A673 (cell line): ENCODE measurements at regions not wholly inside any gene's neighbourhood (a gene's known extent, or its start where the extent isn't known, plus 50 kb on each side); places are given as distances from the start of the nearest gene placed in this dataset.
A peak's percentile ranks its signal among the peaks of the same experiment; 100 is the strongest.
"Not testable (repeated sequence)": the region's sequence is repeated elsewhere in the genome, so short reads cannot be mapped to it uniquely, and the experiment has no call there.

Source experiments
- BruUV-seq: library from RNA; stranded (reverse); fragments of 400-500 nt; replicated peaks from 2 replicates; lab custom pipeline; 2021; lab: Mats Ljungman, UMichigan
- CTCF ChIA-PET: fragments of 300-600 bp; sonication (Branson Sonifier 250); formaldehyde crosslinking; loops from one replicate; lab custom pipeline; 2022; ENCODE audit warnings: antibody characterized with exemption; lab: Charles Lee
- POLR2A ChIA-PET: fragments of 300-600 bp; sonication (Branson Sonifier 250); formaldehyde crosslinking; loops from one replicate; lab custom pipeline; 2022; ENCODE audit warnings: antibody characterized with exemption; ENCODE audit not compliant: low non-redundant PET; lab: Charles Lee
- DNase-seq: peaks from one replicate; pipeline ENCODE4 v3.0.0-alpha.2; 2015; ENCODE audit warnings: low spot score
- H3K27ac ChIP-seq: fragments of 200-600 bp; sonication (generic); 2 replicates; pipeline ENCODE4 v1.5.1; 2016; ENCODE audit warnings: mixed run types, low read depth, mild to moderate bottlenecking, mixed read lengths, antibody characterized with exemption, low read length; ENCODE audit not compliant: poor library complexity, severe bottlenecking
- H3K27me3 ChIP-seq: fragments of 200-600 bp; sonication (generic); replicated peaks from 2 replicates; pipeline ENCODE4 v1.6.1; 2017; ENCODE audit warnings: mixed run types, low read depth, mild to moderate bottlenecking, mixed read lengths, antibody characterized with exemption, low read length; ENCODE audit not compliant: insufficient read depth, poor library complexity
- H3K36me3 ChIP-seq: fragments of 200-600 bp; sonication (generic); 2 replicates; pipeline ENCODE4 v1.6.1; 2016; ENCODE audit warnings: mixed run types, mild to moderate bottlenecking, mixed read lengths, antibody characterized with exemption, low read length; ENCODE audit not compliant: insufficient read depth, poor library complexity, severe bottlenecking
- H3K4me1 ChIP-seq: fragments of 200-600 bp; sonication (generic); 2 replicates; pipeline ENCODE4 v1.6.1; 2017; ENCODE audit warnings: mixed run types, mild to moderate bottlenecking, mixed read lengths, antibody characterized with exemption, low read length; ENCODE audit not compliant: insufficient read depth, poor library complexity, severe bottlenecking
- H3K4me3 ChIP-seq: fragments of 200-600 bp; sonication (generic); 2 replicates; pipeline ENCODE4 v1.5.1; 2016; ENCODE audit warnings: low read depth, mixed run types, mild to moderate bottlenecking, mixed read lengths, low read length; ENCODE audit not compliant: poor library complexity, severe bottlenecking
- H3K9me3 ChIP-seq: fragments of 200-600 bp; sonication (generic); 2 replicates; pipeline ENCODE4 v1.6.1; 2016; ENCODE audit warnings: mixed run types, low read depth, mild to moderate bottlenecking, mixed read lengths, antibody characterized with exemption, low read length; ENCODE audit not compliant: poor library complexity, severe bottlenecking
- CTCF ChIP-seq: fragments of 300-800, 200-600 bp; sonication (generic); conservative IDR thresholded peaks from 2 replicates; pipeline ENCODE4 v1.5.1; 2017; ENCODE audit warnings: low read depth, mild to moderate bottlenecking, antibody characterized with exemption, low read length, moderate library complexity, mixed read lengths
- EZH2 ChIP-seq: fragments of 200-600 bp; sonication (generic); IDR thresholded peaks from 2 replicates; pipeline ENCODE4 v1.6.1; 2017; ENCODE audit warnings: borderline replicate concordance, low read depth, mild to moderate bottlenecking, mixed read lengths, antibody characterized with exemption, low read length; ENCODE audit not compliant: poor library complexity, severe bottlenecking
- intact Hi-C: fragments of 100-400 bp; cut with micrococcal nuclease; formaldehyde crosslinking; loops from one replicate; pipeline ENCODE4 v1.10.0; 2022; ENCODE audit not compliant: unreplicated experiment

DNA sequence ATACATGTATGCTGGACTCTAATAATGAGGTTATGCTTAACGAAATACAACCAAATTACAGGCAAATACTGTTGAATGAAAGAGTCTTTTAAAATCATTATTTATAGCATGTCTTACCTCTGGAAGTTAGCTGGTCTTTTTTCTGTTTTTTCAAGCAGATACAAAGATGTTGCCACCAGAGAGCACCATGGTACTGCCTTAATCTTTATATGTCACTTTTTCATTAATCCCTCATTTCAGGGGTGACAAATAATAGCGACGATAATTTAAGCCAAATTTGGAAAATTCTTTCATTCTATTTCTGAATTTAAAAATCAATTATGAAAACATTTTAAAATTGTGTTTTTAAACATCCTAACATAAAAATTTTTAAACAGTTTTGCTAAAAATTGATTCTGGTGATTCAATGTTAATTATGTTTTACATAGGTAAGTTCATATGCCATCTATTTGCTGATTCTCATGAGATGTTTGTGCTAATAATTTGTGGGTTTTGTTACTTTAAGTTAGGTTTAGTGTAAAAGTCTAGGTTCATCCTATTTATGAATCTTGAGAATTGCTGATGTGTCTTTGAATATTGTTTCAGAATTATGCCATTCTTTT lies 379.3 kb upstream of the SGCG start:
- BruUV-seq = no TSS peak
- intact Hi-C loops = loop anchor here (1.0 to 5.0 kb wide), 4 partner anchors 219 to 517 kb away; no protein-coding TSS in a partner anchor
- TF ChIP-seq CTCF (peak; percentile 62), EZH2 (no peak)
- H3K27me3 ChIP-seq = no peaks in the 10 kb centered on the region
- POLR2A ChIA-PET = no interaction called here
- CTCF ChIA-PET = interaction anchor here (0.6 to 1.5 kb wide), 15 partner anchors 26 to 1474 kb away, joined by 3 to 13 read pairs (median 5); no protein-coding TSS in a partner anchor
- H3K9me3 ChIP-seq = no peaks in the 10 kb centered on the region
- no peak overlapping the region for H3K4me3 ChIP-seq
- H3K27ac ChIP-seq = no peak overlapping the region
- H3K36me3 ChIP-seq = no peaks in the 10 kb centered on the region
- no peaks in the 10 kb centered on the region for H3K4me1 ChIP-seq
- DNase-seq = peak; percentile 33

GRCh38 chr13:22812793-22813192 lies 368.0 kb upstream of the SGCG start:
- TF ChIP-seq CTCF (no peak), EZH2 (no peak)
- H3K36me3 ChIP-seq = no peaks in the 10 kb centered on the region
- H3K27ac ChIP-seq = no peak overlapping the region
- H3K27me3 ChIP-seq = no peaks in the 10 kb centered on the region
- CTCF ChIA-PET = no interaction called here
- no peak for DNase-seq
- no TSS peak for BruUV-seq
- POLR2A ChIA-PET = no interaction called here
- H3K4me1 ChIP-seq = peaks cover 10% of the 10 kb centered on the region
- intact Hi-C loops = no loop called here
- no peaks in the 10 kb centered on the region for H3K9me3 ChIP-seq
- no peak overlapping the region for H3K4me3 ChIP-seq

DNA sequence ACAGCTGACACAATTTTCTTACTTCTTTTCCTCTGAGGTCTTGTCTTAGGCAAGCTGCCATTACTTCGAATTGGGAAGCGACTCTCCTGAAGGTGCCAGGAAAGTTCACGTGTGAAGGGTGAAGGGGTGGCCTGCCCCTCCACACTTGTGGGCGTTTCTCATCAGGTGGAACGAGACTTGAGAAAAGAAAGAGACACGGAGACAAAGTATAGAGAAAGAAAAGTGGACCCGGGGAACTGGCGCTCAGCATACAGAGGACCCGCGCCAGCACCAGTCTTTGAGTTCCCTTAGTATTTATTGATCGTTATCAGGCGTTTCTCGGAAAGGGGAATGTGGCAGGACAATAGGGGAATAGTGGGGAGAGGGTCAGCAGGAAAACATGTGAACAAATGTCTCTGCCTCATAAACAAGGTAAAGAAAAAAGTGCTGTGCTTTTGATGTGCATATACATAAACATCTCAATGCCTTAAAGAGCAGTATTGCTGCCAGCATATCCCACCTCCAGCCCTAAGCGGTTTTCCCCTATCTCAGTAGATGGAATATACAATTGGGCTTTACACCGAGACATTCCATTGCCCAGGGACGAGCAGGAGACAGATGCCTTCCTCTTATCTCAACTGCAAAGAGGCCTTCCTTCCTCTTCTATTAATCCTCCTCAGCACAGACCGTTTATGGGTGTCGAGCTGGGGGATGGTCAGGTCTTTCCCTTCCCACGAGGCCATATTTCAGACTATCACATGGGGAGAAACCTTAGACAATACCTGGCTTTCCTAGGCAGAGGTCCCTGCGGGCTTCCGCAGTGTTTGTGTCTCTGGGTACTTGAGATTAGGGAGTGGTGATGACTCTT lies 367.0 kb upstream of the SGCG start:
- BruUV-seq, intact Hi-C loops, H3K9me3 ChIP-seq, H3K36me3 ChIP-seq, H3K27ac ChIP-seq, CTCF ChIA-PET, POLR2A ChIA-PET, H3K4me3 ChIP-seq, H3K27me3 ChIP-seq: not testable (repeated sequence)
- peak; percentile 17 for DNase-seq
- peaks cover 10% of the 10 kb centered on the region for H3K4me1 ChIP-seq

GRCh38 chr13:22814433-22814832 lies 366.3 kb upstream of the SGCG start:
- BruUV-seq, intact Hi-C loops, H3K9me3 ChIP-seq, H3K4me3 ChIP-seq, CTCF ChIA-PET, DNase-seq, H3K27ac ChIP-seq, H3K27me3 ChIP-seq, H3K36me3 ChIP-seq: not testable (repeated sequence)
- POLR2A ChIA-PET = interaction anchor here (0.7 kb wide), 1 partner anchor 476 kb away, joined by 10 read pairs; no protein-coding TSS in a partner anchor
- peaks cover 10% of the 10 kb centered on the region for H3K4me1 ChIP-seq
